HG02970 (cell line): ENCODE measurements at regions not wholly inside any gene's neighbourhood (a gene's known extent, or its start where the extent isn't known, plus 50 kb on each side); places are given as distances from the start of the nearest gene placed in this dataset.

Experiments
- ATAC-seq: cut with Tn5 transposase; IDR thresholded peaks from one replicate; pipeline ENCODE4 v1.9.1; 2021; ENCODE audit warnings: mild to moderate bottlenecking, moderate library complexity, moderate number of reproducible peaks; ENCODE audit not compliant: unreplicated experiment, low FRiP score

GRCh38 chrX:147680251-147680650, 231.5 kb upstream of the FMR1 start:
- no peak for ATAC-seq

GRCh38 chrX:147693511-147693910, 218.2 kb upstream of the FMR1 start:
- no peak for ATAC-seq

DNA sequence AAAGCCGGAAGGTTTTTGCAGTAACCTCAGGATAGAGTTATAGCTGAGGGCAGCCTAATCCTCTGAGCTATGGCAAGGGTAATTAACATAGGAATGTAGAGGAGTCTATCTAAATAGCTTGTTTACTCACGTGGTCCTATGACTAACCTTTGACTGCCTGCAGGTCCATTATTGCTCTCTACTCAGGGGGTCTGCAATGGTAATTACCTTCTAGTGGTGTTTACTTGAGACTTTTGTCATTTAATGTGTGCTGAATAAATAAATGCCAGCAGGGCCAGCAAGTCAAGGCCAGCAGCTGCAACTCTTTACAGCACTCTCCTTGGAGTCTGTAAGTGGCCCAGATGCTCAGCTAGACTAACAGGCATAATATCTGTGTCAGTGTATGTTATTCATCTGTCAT, 212.7 kb upstream of the FMR1 start:
- no peak for ATAC-seq

- no peak for ATAC-seq
These were observed 201.4 kb upstream of the FMR1 start for GRCh38 chrX:147710301-147710700.

- no peak for ATAC-seq
These were observed 178.3 kb upstream of the FMR1 start for GRCh38 chrX:147733369-147733768.

GRCh38 chrX:147735364-147735763, 176.4 kb upstream of the FMR1 start:
- no peak for ATAC-seq

- no peak for ATAC-seq
These were observed 175.7 kb upstream of the FMR1 start for GRCh38 chrX:147736045-147736444.

DNA sequence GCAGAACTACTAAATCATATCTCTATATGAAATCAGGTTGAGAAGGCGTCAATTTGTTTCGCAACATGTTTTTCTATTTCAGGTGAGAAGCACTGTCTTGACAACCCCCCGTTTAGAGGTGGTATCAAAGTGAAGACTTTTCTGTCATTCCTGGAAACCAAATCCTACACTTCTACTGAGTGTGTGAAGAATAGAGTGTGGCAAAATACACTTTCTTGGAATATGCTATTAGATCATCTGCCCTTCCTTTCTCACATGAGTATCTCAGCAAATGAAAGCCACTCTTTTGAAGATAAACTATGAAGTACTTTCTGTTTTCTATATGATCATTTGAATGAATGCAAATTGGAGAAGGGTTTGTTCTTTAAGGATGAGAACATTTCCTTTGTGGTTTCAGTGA, 174.0 kb upstream of the FMR1 start:
- ATAC-seq = no peak

DNA sequence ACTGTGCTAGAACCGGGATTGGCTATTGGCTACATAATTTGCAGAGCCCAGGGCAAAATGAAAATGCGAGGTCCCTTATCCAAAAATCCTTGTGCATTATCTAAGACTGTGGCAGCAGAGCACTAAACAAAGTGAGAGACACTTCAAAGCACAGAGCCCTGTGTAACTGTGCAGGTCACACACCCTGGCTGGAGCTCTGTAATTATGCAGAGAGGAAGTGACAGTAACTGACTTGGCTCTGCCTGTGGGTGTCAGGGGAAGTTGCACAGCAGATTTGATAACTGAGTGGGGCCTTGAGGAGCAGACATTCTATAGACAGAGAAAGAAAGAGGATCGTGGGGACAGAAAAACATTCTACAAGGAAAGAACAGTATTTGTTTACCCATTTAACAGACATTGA, 173.5 kb upstream of the FMR1 start:
- ATAC-seq = no peak

GRCh38 chrX:147739196-147739595, 172.5 kb upstream of the FMR1 start:
- no peak for ATAC-seq

GRCh38 chrX:147741776-147742175, 169.9 kb upstream of the FMR1 start:
- ATAC-seq = no peak

- ATAC-seq = no peak
These were observed 162.4 kb upstream of the FMR1 start for GRCh38 chrX:147749308-147749707.

- ATAC-seq = no peak
These were observed 154.0 kb upstream of the FMR1 start for GRCh38 chrX:147757750-147758149.

DNA sequence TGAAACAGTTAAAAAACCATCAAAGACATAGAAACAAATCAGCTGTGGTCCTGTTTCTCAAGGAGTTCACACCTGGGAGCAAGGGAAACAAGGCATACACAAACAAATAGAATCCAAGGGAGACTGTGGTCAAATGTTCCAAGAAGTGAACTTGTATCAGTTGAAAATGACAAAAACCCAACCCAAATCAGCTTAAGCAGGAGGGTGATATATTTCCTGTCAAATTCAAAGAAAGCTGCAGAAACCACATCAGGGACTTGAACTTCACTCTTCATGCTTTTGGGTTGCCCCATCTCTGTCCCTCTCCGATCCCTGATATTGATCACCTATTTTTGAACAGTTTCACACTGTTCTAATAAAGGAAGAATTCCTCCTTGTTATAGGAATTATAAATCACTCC, 148.6 kb upstream of the FMR1 start:
- ATAC-seq = no peak

DNA sequence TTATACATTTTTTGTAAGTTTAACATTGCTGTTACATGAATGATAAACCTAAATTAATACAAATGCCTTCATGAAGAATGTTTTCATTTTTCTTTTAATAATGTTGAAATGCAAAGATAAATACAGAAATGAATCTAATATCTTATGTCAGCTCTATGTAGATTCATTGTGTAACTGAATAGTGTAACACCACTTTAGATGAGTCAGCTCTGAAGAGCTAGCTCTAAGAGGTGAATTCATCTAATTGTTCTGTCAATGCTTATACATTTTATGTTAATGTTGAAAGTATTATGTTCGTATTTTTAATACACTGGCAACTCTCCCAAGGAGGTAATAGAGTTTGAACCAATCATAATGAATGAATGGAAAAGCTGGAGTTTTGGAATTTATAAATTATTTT, 146.9 kb upstream of the FMR1 start:
- ATAC-seq = no peak

DNA sequence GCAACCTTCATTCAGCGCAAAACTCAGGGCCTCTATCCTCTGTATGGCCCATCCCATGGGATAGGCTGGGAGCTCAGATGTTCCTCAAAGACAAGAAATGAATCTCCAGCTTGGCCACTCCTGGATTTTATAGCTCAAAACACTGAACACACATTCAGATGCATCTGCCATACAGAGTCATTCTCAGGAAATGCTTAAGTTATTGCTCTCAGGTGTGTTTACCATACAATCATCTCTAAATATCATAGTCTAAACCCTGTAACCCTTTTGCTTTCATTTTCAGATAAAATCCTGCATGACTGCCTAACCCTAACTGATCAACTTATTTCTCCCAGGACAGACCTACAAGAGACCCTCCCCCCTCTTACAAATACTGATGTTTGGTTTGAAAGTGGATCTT, 140.9 kb upstream of the FMR1 start:
- no peak for ATAC-seq

- ATAC-seq = no peak
These were observed 134.7 kb upstream of the FMR1 start for GRCh38 chrX:147776988-147777387.

DNA sequence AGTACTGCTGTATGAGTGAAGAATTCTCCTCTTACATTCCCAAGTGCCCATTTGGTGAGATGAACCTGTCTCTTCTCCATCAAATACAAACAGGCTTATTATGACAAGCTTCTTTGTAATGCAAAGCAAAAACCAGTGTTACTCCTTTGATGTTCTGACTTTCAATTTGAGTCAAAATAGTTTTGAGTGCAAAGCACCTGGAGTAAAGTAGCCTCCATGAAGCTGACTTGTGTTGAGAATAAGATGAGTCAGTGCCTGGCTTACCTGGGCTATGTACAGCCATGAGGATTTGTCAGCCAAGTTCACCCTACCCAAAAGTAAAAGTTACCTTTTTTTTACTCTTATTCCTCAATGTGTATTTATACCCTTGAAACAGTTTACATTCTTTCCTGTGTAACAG, 132.5 kb upstream of the FMR1 start:
- ATAC-seq = no peak

DNA sequence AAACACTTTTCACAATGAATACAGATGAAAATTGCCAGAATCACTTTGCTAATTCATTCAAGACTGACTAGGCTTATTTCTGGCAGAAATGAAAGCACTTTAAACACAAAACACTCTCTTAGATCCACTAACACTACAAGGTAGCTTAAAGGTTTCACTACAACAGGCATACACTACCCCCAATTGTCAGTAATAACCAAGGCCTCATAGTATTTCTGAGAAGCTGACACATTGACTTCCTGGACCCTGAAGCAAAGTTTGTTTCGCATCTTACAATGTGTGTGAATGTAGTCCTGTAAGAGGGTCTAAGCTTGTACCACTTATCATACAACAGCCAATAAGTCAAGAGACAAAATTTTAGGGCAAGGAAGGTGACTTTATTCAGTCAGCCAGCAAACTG, 129.9 kb upstream of the FMR1 start:
- ATAC-seq = no peak

DNA sequence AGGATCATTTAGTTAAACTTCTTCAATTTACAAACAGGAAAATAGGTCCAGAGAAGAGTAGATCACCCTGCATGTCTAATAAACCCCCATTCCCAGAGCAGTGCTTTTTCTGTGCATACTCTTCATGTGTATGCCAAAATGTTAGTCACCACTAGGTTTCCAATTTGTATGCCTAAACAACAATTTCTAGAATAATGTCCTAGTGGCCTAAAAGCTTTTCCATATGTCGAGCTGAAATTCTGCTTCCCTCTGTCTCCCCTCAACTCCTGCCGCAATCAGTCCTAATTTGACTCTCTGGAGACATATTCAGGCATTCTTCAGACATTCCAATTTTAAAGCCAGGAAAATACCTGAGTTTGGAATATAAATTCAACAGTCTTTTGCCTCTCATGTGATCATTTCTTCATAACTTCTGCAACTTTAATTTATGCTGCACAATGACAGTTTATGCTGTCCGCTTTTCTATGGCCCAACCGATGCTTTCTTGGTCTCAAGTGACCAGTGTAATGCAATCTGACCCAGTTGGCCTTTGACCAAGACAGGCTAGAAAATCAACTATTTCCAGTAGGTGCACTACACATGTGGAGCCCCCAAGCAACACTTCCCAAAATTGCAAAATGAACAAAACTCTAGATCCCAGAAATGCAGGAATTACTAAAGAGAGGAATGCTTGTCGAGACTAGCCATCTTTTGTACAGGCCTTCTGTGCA, 122.9 kb upstream of the FMR1 start:
- ATAC-seq = no peak

DNA sequence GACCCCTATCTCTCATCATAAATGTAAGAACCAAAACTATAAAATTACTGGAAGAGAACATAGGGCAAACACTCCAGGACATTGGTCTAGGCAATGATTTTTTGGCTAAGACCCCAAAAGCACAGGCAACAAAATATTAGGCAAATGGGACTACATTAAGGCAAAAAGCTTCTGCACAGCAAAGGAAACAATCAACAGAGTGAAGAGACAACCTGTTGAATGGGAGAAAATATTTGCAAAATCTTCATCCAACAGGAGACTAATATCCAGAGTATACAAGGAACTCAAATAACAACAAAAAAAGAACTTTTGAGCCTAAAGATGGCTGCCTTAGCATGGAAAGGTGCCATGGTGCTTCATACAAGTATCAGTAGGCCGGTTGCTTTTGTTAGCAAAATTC, 111.1 kb upstream of the FMR1 start:
- ATAC-seq = no peak

GRCh38 chrX:147803948-147804347, 107.8 kb upstream of the FMR1 start:
- ATAC-seq = no peak

- ATAC-seq = no peak
These were observed 99.9 kb upstream of the FMR1 start for GRCh38 chrX:147811803-147812202.
